Ureter (tissue), 1 donor: ENCODE measurements at regions not wholly inside any gene's neighbourhood (a gene's known extent, or its start where the extent isn't known, plus 50 kb on each side); places are given as distances from the start of the nearest gene placed in this dataset.
"Not testable (repeated sequence)": the region's sequence is repeated elsewhere in the genome, so short reads cannot be mapped to it uniquely, and the experiment has no call there.

Source experiments
- DNase-seq: peaks from one replicate; pipeline ENCODE4 v3.0.0-alpha.2; 2020; ENCODE audit warnings: low spot score
- donor health status: DM: yes; HTN: yes; CAD: no.

DNA sequence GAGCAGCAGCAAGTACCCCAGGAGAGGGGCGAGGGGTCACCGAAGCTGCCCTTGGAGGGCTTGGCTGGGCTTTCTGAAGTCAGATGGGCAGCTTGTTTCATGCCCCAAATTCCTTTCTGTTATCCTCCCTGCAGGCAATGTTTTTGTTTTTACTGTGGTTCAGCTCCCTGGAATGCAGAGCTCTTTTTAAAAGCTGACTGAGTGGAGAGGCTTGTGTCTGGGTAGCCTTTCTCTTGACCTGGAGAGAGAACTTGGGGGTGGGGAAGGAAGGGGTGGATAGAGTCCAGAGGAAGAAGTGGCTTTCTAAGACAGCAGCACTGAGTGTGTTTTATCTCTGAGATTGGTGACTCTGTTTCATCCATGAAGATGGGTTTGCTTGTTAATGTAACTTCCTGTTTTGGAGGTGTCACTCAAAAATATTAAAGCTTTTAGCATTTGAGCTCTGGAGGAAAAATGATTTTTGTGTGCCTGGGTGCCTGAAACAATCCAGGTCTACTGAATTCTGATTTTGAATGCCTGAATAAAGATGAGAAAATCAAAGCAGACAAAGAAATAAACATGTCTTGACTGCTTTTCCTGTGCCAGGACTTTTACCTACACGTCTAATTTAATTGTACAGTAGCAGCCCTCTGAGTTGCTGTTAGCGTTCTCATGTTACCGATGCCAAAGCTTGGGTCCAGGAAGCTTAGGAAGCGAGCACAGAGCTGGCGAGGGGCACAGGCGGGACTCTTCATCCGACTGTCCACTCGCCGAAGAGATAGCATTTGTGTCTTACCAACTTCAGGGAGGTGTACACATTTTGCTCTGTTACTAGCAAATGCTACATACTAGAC lies 78.2 kb upstream of the EEF1E1 start:
- no peak for DNase-seq

DNA sequence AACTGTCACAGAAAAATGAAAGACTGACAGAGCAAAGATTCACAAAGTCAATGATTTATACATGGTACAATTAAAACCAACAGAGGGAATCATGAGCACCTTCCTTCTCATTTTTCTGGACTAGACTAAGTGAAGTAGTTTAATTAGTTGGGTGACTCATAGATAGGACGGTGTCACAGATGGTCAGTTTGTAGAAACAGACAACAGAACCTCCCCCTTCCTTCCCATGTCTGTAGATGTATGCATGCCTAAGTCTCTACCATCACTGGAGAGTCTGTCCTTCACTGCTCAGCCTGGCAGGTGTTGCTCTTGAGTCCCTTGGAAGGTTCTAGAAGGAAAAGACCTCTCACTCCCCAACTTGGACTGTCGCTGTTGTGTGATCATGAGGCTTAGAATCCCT lies 75.4 kb upstream of the EEF1E1 start:
- DNase-seq = no peak

DNA sequence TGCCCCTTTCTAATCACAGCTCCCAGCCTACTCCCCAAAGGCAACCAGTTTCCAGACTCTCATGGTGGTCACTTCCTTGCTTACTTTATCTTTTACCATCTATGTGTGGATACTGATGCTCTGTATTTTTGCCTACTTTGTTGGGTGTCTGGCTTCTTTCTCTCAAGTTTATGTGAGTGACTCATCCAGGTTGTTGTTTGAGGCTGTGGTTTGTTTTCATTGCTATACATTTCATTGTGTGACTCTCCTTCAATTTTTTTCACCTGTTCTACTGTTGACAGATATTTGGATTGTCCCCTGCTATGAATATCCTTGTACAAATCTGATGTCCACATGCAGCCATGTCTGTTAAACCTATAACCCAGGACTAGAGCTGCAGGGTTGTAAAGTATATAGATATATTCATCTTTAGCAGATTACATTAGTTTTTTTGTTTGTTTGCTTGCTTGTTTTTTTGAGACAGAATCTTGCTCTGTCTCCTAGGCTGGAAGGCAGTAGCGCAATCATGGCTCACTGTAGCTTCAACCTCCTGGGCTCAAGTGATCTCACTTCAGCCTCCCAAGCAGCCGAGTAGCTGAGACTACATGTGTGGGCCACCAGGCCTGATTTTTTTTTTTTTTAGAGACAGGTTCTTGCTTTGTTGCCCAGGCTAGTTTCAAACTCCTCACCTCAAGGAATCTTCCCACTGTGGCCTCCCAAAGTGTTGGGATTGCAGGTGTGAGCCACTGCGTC lies 72.9 kb upstream of the EEF1E1 start:
- DNase-seq = no peak

DNA sequence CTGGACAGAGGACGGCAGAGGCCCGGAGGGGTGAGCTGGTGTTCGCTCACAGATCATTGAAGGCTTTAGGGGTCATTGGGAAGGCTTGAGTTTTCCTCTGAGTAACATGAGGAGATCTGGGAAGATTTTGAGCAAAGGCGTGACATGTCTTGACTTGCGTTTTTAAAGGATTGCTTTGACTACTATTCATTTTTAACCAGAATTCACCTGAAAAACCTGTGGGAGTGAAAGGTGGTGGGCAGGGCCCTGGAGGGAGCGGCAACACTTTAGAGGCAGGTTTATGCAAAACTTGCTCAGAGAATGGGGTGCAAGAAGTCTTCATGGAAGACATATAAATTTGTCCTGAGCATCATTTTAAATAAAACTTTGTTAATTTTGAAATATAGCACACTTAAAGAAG lies 72.2 kb upstream of the EEF1E1 start:
- no peak for DNase-seq

DNA sequence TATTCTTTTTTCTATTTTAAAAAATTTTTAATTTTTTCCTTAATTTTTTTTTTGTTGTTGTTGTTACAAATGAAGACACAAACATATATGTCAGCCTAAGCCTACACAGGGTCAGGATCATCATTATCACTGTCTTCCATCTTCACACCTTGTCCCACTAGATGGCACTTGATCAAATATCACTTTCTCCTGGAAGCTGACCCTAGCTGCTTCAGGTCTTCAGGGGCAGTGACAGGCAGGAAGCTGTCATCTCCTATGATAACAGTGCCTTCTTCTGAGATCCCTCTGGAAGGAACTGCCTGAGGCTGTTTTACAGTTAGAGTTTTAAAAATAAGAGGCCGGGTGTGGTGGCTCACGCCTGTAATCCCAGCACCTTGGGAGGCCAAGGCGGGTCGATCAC lies 70.2 kb upstream of the EEF1E1 start:
- no peak for DNase-seq

DNA sequence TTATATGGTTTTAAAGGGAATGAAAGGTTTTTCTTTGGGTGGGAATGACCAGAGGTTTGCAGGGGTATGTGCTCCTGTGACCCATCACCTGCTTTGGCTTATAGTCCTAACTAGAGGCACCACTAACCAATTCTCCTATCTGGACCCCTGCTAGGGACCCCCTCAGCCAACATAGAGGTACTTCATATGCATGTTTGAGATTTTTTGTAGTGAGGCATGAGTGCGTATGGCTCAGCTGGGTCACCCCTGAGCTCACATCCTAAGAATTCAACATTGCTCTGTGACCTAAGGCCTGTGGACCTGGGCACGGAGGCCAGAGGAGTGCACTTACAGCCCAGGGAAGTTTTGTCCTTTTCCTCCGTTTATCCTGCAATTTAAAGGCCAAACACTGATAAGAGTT lies 68.4 kb upstream of the EEF1E1 start:
- no peak for DNase-seq

DNA sequence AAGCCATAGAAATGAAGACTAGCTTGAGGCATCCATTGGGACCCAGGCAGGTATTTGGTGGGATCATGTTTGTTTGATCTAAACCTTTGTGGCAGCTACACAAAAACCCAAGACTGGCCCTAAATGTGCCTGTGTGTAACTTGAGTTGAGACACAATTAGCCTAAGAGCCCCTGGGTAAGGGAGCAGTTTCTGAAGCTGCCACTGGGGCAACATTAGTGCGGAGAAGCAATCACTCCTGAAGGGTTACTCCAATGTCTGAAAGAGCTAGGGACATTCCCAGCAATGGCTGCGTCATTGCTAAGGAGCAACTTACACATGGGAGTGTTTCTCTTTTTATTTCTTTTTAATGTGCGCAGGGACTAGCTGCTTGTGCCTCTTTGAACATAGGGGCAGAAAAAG lies 67.9 kb upstream of the EEF1E1 start:
- no peak for DNase-seq

DNA sequence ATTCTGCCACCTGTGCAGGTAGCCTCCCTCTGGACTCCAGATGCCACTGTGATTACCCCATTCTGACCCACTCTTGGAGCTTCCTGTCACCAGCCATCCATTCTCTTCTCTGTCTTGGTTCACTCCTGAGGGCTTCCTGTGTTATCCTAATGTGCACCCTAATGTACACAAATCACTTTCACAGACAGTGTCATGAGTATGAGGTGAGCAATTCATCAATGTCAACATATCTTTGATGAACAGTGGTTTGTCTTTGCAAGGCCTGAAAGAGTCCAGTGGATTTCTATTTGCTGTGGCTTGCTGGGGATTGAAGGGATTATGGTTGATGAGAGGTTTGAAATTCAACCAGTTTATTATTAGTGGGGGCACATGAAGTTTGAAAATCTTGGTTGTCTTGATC lies 63.8 kb upstream of the EEF1E1 start:
- DNase-seq = no peak

DNA sequence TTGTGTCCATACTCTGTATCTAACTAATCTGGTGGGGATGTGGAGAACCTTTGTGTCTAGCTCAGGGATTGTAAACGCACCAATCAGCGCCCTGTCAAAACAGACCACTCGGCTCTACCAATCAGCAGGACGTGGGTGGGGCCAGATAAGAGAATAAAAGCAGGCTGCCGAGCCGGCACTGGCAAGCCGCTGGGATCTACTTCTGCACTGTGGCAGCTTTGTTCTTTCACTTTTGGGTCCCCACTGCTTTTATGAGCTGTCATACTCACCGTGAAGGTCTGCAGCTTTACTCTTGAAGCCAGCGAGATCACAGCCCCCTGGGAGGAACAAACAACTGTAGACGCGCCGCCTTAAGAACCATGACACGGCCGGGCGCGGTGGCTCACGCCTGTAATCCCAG lies 62.7 kb upstream of the EEF1E1 start:
- DNase-seq = not testable (repeated sequence)

DNA sequence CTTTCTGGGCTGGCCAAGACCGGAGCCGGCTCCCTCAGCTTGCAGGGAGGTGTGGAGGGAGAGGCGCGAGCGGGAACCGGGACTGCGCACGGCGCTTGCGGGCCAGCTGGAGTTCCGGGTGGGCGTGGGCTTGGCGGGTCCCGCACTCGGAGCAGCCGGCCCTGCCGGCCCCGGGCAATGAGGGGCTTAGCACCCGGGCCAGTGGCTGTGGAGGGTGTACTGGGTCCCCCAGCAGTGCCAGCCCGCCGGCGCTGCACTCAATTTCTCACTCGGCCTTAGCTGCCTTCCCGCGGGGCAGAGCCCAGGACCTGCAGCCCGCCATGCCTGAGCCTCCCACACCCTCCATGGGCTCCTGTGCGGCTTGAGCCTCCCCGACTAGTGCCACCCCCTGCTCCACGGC lies 61.9 kb upstream of the EEF1E1 start:
- DNase-seq = not testable (repeated sequence)

DNA sequence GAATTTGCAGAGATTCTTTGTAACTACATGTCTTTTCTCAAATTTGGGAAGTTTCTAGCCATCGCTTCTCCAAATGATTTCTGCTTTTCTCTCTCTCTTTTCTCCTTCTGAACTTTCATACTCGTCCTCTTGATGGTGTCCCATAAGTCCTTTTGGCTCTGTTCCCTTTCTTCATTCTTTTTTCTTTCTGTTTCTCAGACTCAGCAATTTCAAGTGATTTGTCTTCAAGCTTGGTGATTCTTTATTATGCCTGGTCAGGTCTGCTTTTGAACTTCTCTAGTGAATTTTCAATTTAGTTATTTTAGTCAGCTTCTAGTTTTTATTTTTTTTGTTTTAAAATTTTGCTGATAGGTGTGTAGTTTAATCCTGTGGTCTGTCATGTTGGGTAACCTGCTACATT lies 57.6 kb upstream of the EEF1E1 start:
- DNase-seq = no peak

DNA sequence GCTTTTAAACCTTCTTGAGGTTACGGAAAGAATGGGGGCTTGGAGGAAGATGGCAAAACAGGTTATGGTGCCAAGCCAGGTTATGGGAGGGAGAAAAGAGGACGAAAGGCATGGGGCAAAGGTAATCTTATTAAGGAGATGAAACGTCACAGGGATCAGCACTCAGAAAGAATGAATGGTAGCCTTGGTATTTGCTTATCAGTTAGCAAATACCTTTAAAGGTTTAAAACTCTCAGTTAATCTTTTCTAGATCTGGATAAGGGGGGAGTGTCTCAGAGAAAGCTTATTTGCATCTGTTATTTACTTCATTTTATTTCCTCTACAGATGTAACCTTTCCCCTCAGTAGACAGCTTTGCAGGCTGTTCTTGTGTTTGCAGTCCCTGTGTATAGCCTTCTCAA lies 55.5 kb upstream of the EEF1E1 start:
- DNase-seq = no peak

DNA sequence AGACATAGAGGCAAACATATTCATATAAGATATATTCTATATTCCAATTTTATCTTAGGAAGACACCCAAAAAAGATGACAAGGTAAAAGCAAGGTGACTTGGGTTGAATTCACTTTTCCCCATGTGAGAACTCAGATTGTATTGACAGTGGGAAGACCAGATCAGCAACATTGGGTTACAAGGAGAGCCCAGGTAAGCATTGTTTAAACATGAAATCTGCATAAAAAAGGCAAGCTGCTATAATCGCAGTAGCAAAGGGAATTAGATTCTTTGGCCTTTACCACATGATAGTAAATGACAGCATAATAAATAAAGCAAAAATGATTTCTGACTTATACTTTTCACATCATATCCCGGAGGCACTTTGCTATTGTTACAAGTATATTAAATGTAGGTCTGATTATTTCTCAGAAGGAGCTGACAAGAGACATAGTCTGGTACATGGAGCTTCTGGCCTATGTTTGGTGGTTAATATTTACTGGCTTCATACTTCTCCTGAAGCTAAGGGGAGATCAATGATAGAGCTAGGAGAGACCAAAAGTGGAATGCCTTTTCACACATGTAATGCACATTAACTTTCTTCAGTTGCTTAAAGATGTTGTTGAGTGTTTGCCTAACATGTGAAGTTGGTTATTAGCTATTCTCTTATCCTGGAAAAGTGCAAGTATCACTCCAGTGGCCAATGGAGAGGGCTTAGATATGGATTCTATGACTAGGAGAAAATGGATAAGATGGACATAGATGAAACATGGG lies 53.1 kb upstream of the EEF1E1 start:
- DNase-seq = no peak
